ENCODE measurements at regions not wholly inside any gene's neighbourhood (a gene's known extent, or its start where the extent isn't known, plus 50 kb on each side); places are given as distances from the start of the nearest gene placed in this dataset.

- CTCF ChIA-PET, result no interaction called here
- Histone ChIP-seq H3K79me2 (ENCODE audit: insufficient read depth, low read length) (no peaks in the 10 kb centered on the region), H2AFZ (ENCODE audit: low read depth, low read length, poor library complexity, severe bottlenecking) (no peak overlapping the region), H3K4me3 (replicated peaks in 1 of 2; ENCODE audit: low read depth in 1 of 2, low read length in 2 of 2) (no peak overlapping the region), H3K27me3 (ENCODE audit: insufficient read depth, low read length) (no peaks in the 10 kb centered on the region), H3K27ac (ENCODE audit: low read depth, low read length) (no peak overlapping the region), H3K36me3 (ENCODE audit: control insufficient read depth in 1 of 2, insufficient read depth in 2 of 2, low read length in 2 of 2) (no peaks in the 10 kb centered on the region), H3K9me3 (ENCODE audit: control insufficient read depth in 1 of 2, insufficient read depth in 1 of 2, low read depth in 1 of 2, low read length in 2 of 2) (peaks cover 0 to 6% of the 10 kb centered on the region in 2 experiments; a peak in 1 of 4 replicates), H3K9ac (ENCODE audit: low read length) (no peak overlapping the region), H4K20me1 (ENCODE audit: insufficient read depth) (no peaks in the 10 kb centered on the region), H3K9me2 (ENCODE audit: insufficient read depth) (no peaks in the 10 kb centered on the region), H3K4me2 (ENCODE audit: low read length) (no peak overlapping the region), H3K4me1 (ENCODE audit: control insufficient read depth in 1 of 2, insufficient read depth in 2 of 2, low read length in 2 of 2) (no peaks in the 10 kb centered on the region)
- no peak for ATAC-seq
- no peak for DNase-seq (ENCODE audit: low read depth, low spot score)
- intact Hi-C loops (cut with micrococcal nuclease), result no loop called here
- no peak for TF ChIP-seq YY1 (IDR thresholded peaks at IDR 0.05; ENCODE audit: extremely low read depth, insufficient replicate concordance, low read depth, low read length)
- TF ChIP-seq EGR1 (IDR thresholded peaks at IDR 0.05; ENCODE audit: low read depth), result no peak
- TF ChIP-seq SP1 (IDR thresholded peaks at IDR 0.05; ENCODE audit: low read depth), result no peak
- TF ChIP-seq CBX3 (IDR thresholded peaks at IDR 0.05; ENCODE audit: low read depth), result no peak
- TF ChIP-seq REST (IDR thresholded peaks at IDR 0.05; ENCODE audit: low read depth), result no peak
- TF ChIP-seq ZNF274 (IDR thresholded peaks at IDR 0.05; ENCODE audit: low read depth, low read length), result no peak
- TF ChIP-seq, protein P1, sequence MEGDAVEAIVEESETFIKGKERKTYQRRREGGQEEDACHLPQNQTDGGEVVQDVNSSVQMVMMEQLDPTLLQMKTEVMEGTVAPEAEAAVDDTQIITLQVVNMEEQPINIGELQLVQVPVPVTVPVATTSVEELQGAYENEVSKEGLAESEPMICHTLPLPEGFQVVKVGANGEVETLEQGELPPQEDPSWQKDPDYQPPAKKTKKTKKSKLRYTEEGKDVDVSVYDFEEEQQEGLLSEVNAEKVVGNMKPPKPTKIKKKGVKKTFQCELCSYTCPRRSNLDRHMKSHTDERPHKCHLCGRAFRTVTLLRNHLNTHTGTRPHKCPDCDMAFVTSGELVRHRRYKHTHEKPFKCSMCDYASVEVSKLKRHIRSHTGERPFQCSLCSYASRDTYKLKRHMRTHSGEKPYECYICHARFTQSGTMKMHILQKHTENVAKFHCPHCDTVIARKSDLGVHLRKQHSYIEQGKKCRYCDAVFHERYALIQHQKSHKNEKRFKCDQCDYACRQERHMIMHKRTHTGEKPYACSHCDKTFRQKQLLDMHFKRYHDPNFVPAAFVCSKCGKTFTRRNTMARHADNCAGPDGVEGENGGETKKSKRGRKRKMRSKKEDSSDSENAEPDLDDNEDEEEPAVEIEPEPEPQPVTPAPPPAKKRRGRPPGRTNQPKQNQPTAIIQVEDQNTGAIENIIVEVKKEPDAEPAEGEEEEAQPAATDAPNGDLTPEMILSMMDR (IDR thresholded peaks at IDR 0.05 in 2 of 3, conservative IDR thresholded peaks at IDR 0.05 in 1 of 3; ENCODE audit: borderline replicate concordance in 1 of 3, insufficient read depth in 1 of 3, low read depth in 2 of 3, low read length in 2 of 3), result no peak
- TF ChIP-seq MAX (IDR thresholded peaks at IDR 0.05), result no peak
- TF ChIP-seq, protein P2, sequence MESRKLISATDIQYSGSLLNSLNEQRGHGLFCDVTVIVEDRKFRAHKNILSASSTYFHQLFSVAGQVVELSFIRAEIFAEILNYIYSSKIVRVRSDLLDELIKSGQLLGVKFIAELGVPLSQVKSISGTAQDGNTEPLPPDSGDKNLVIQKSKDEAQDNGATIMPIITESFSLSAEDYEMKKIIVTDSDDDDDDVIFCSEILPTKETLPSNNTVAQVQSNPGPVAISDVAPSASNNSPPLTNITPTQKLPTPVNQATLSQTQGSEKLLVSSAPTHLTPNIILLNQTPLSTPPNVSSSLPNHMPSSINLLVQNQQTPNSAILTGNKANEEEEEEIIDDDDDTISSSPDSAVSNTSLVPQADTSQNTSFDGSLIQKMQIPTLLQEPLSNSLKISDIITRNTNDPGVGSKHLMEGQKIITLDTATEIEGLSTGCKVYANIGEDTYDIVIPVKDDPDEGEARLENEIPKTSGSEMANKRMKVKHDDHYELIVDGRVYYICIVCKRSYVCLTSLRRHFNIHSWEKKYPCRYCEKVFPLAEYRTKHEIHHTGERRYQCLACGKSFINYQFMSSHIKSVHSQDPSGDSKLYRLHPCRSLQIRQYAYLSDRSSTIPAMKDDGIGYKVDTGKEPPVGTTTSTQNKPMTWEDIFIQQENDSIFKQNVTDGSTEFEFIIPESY (IDR thresholded peaks at IDR 0.05; ENCODE audit: extremely low read depth, insufficient replicate concordance, low read length), result no peak
- no peak for TF ChIP-seq JUND (IDR thresholded peaks at IDR 0.05)
- RAD21 ChIA-PET (ENCODE audit: low non-redundant PET in 1 of 2, low total read pairs in 2 of 2, uncharacterized antibody in 2 of 2, unreplicated experiment in 2 of 2), result no interaction called here
- no TSS peak for BruUV-seq (replicated peaks)
- POLR2A ChIA-PET, result no interaction called here
Observed at GRCh38 chr13:88806438-88806837, 1135.3 kb downstream of the SLITRK5 start.

Data from HCT116 (cell line).